ENCODE measurements at regions not wholly inside any gene's neighbourhood (a gene's known extent, or its start where the extent isn't known, plus 50 kb on each side); places are given as distances from the start of the nearest gene placed in this dataset.

DNA sequence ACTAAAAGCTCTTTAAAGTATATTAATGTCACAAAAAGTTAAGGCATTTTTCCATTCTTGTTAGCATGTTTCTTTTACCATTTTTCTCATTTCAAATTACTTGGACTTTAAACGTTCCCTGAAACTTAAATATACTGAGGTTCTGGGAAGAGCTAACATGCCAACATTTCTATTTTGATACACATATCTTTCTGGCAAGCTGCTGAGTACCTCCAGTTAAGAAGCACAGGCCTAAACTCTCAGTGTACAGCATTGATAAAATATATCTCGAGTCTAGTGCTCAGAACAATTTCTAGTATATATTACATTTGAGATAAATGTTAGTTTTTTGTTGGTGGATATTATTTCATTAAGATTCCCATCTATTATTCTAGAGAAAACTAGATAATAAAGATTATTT, 612.9 kb upstream of the KCND2 start:
- H3K79me2 ChIP-seq (ENCODE audit: control insufficient read depth, insufficient read depth, low read length): no peaks in the 10 kb centered on the region
- H2AFZ ChIP-seq (ENCODE audit: control insufficient read depth, low read length): no peak overlapping the region
- no peaks in the 10 kb centered on the region for H3K27me3 ChIP-seq (ENCODE audit: control insufficient read depth, extremely low read depth, insufficient read depth, low read length)
- dilution Hi-C loops (cut with MboI; ENCODE audit: extremely low pct_ligation_motif_present, low sequenced_read_pairs): no loop called here
- no peaks in the 10 kb centered on the region for H3K9me1 ChIP-seq (ENCODE audit: control insufficient read depth, extremely low read depth, insufficient read depth, low read length)
- H3K4me2 ChIP-seq (ENCODE audit: control insufficient read depth, extremely low read depth, insufficient read depth, low read depth, low read length): no peak overlapping the region
- H3K4me1 ChIP-seq (ENCODE audit: control insufficient read depth, extremely low read depth, insufficient read depth, low read length): no peaks in the 10 kb centered on the region
- H3K9ac ChIP-seq (ENCODE audit: control insufficient read depth, extremely low read depth, insufficient read depth, low read length): no peak overlapping the region
- H3K36me3 ChIP-seq (ENCODE audit: control insufficient read depth in 2 of 2, extremely low read depth in 1 of 2, insufficient read depth in 2 of 2, low read length in 2 of 2): no peaks in the 10 kb centered on the region
- FAIRE-seq: no peak
- no peak overlapping the region for H3K27ac ChIP-seq (ENCODE audit: control insufficient read depth, insufficient read depth, low read length)
- H4K20me1 ChIP-seq (ENCODE audit: control insufficient read depth, extremely low read depth, insufficient read depth, low read length): no peaks in the 10 kb centered on the region
- H3K4me3 ChIP-seq (ENCODE audit: control insufficient read depth in 2 of 3, extremely low read depth in 1 of 3, insufficient read depth in 2 of 3, low read depth in 1 of 3, low read length in 3 of 3): no peak overlapping the region
- H3K9me3 ChIP-seq (ENCODE audit: control insufficient read depth, low read depth, low read length): no peaks in the 10 kb centered on the region
- DNase-seq (ENCODE audit: low read depth, low spot score): no peak
- TF ChIP-seq CTCF (optimal IDR thresholded peaks at IDR 0.05 in 1 of 3, IDR thresholded peaks at IDR 0.05 in 1 of 3, conservative IDR thresholded peaks at IDR 0.05 in 1 of 3; ENCODE audit: extremely low read depth in 1 of 3, insufficient read depth in 2 of 3, low read length in 3 of 3): no peak
- no peak for TF ChIP-seq EZH2 (IDR thresholded peaks at IDR 0.05; ENCODE audit: low read length)

DNA sequence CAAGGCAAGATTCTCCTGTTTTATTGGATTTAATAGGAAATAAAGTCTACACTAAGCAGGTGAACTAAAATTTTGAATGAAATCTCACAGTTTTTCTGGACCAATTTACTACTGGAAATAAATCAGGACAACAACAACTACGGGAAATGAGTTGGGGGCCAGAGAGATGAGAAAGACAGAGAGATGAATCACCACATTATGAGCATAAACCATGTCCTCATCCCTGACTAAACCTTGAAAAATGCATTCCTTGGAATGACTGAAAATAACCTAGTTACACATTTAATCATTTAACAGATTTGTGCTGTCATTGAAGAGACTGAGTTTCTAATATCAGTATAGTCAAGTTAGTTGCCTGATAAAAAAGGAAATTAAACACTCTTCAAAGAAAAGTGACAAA, 608.4 kb upstream of the KCND2 start:
- no peak overlapping the region for H3K9ac ChIP-seq (ENCODE audit: control insufficient read depth, extremely low read depth, insufficient read depth, low read length)
- TF ChIP-seq EZH2 (IDR thresholded peaks at IDR 0.05; ENCODE audit: low read length): no peak
- FAIRE-seq: no peak

DNA sequence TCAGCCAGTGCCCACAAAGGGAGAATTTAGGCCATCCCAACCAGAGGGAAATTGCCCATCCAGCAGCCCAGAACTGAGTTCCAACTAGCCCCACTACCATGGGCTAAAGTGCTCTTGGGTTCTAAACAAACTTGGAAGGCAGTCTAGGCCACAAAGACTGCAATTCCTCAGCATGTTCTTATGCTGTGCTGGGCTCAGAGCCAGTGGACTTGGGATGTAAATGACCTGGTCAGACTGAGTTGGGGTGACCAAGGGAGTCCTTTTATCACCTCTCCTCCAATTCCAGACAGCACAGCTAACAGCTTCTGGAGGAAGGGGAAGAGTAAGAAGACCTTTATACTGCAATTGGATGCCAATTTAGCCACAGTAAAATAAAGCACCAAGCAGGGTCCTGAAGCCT, 607.2 kb upstream of the KCND2 start:
- TF ChIP-seq CTCF (optimal IDR thresholded peaks at IDR 0.05 in 1 of 3, IDR thresholded peaks at IDR 0.05 in 1 of 3, conservative IDR thresholded peaks at IDR 0.05 in 1 of 3; ENCODE audit: extremely low read depth in 1 of 3, insufficient read depth in 2 of 3, low read length in 3 of 3) (no peak), EZH2 (IDR thresholded peaks at IDR 0.05; ENCODE audit: low read length) (no peak)
- Histone ChIP-seq H3K79me2 (ENCODE audit: control insufficient read depth, insufficient read depth, low read length) (no peaks in the 10 kb centered on the region), H3K9ac (ENCODE audit: control insufficient read depth, extremely low read depth, insufficient read depth, low read length) (no peak overlapping the region), H2AFZ (ENCODE audit: control insufficient read depth, low read length) (no peak overlapping the region), H3K27me3 (ENCODE audit: control insufficient read depth, extremely low read depth, insufficient read depth, low read length) (no peaks in the 10 kb centered on the region), H3K36me3 (ENCODE audit: control insufficient read depth in 2 of 2, extremely low read depth in 1 of 2, insufficient read depth in 2 of 2, low read length in 2 of 2) (no peaks in the 10 kb centered on the region), H3K9me1 (ENCODE audit: control insufficient read depth, extremely low read depth, insufficient read depth, low read length) (no peaks in the 10 kb centered on the region), H3K27ac (ENCODE audit: control insufficient read depth, insufficient read depth, low read length) (no peak overlapping the region), H3K9me3 (ENCODE audit: control insufficient read depth, low read depth, low read length) (no peaks in the 10 kb centered on the region), H3K4me1 (ENCODE audit: control insufficient read depth, extremely low read depth, insufficient read depth, low read length) (no peaks in the 10 kb centered on the region), H4K20me1 (ENCODE audit: control insufficient read depth, extremely low read depth, insufficient read depth, low read length) (no peaks in the 10 kb centered on the region), H3K4me2 (ENCODE audit: control insufficient read depth, extremely low read depth, insufficient read depth, low read depth, low read length) (no peak overlapping the region), H3K4me3 (ENCODE audit: control insufficient read depth in 2 of 3, extremely low read depth in 1 of 3, insufficient read depth in 2 of 3, low read depth in 1 of 3, low read length in 3 of 3) (no peak overlapping the region)
- FAIRE-seq: no peak
- dilution Hi-C loops (cut with MboI; ENCODE audit: extremely low pct_ligation_motif_present, low sequenced_read_pairs): no loop called here
- no peak for DNase-seq (ENCODE audit: low read depth, low spot score)

More for the DNA sequence above, 608.4 kb upstream of the KCND2 start:
- Histone ChIP-seq H2AFZ (ENCODE audit: control insufficient read depth, low read length) (no peak overlapping the region), H3K4me3 (ENCODE audit: control insufficient read depth in 2 of 3, extremely low read depth in 1 of 3, insufficient read depth in 2 of 3, low read depth in 1 of 3, low read length in 3 of 3) (no peak overlapping the region), H3K79me2 (ENCODE audit: control insufficient read depth, insufficient read depth, low read length) (no peaks in the 10 kb centered on the region), H3K27me3 (ENCODE audit: control insufficient read depth, extremely low read depth, insufficient read depth, low read length) (no peaks in the 10 kb centered on the region), H3K9me1 (ENCODE audit: control insufficient read depth, extremely low read depth, insufficient read depth, low read length) (no peaks in the 10 kb centered on the region), H3K27ac (ENCODE audit: control insufficient read depth, insufficient read depth, low read length) (no peak overlapping the region), H4K20me1 (ENCODE audit: control insufficient read depth, extremely low read depth, insufficient read depth, low read length) (no peaks in the 10 kb centered on the region), H3K9me3 (ENCODE audit: control insufficient read depth, low read depth, low read length) (no peaks in the 10 kb centered on the region), H3K36me3 (ENCODE audit: control insufficient read depth in 2 of 2, extremely low read depth in 1 of 2, insufficient read depth in 2 of 2, low read length in 2 of 2) (no peaks in the 10 kb centered on the region), H3K4me2 (ENCODE audit: control insufficient read depth, extremely low read depth, insufficient read depth, low read depth, low read length) (no peak overlapping the region), H3K4me1 (ENCODE audit: control insufficient read depth, extremely low read depth, insufficient read depth, low read length) (no peaks in the 10 kb centered on the region)
- DNase-seq (ENCODE audit: low read depth, low spot score): no peak
- dilution Hi-C loops (cut with MboI; ENCODE audit: extremely low pct_ligation_motif_present, low sequenced_read_pairs): no loop called here

Data from keratinocyte (primary cell).